ENCODE measurements at regions not wholly inside any gene's neighbourhood (a gene's known extent, or its start where the extent isn't known, plus 50 kb on each side); places are given as distances from the start of the nearest gene placed in this dataset.

DNA sequence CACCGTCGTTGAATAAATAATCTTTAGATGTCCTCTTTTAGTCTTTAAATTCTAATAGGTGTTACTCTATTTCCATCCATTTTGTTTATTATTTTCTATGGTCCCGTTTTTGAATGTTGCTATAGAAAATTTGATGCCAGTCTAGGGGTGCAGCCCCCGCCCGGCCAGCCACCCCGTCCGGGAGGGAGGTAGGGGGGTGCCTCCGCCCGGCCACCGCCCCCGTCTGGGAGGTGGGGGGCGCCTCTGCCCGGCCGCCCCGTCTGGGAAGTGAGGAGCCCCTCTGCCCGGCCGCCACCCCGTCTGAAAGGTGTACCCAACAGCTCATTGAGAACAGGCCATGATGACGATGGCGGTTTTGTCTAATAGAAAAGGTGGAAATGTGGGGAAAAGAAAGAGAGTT, 2372.2 kb upstream of the WWC1 start:
- H3K4me3 ChIP-seq (ENCODE audit: low read depth, low read length), result no peak overlapping the region
- TF ChIP-seq, protein P1, sequence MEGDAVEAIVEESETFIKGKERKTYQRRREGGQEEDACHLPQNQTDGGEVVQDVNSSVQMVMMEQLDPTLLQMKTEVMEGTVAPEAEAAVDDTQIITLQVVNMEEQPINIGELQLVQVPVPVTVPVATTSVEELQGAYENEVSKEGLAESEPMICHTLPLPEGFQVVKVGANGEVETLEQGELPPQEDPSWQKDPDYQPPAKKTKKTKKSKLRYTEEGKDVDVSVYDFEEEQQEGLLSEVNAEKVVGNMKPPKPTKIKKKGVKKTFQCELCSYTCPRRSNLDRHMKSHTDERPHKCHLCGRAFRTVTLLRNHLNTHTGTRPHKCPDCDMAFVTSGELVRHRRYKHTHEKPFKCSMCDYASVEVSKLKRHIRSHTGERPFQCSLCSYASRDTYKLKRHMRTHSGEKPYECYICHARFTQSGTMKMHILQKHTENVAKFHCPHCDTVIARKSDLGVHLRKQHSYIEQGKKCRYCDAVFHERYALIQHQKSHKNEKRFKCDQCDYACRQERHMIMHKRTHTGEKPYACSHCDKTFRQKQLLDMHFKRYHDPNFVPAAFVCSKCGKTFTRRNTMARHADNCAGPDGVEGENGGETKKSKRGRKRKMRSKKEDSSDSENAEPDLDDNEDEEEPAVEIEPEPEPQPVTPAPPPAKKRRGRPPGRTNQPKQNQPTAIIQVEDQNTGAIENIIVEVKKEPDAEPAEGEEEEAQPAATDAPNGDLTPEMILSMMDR (IDR thresholded peaks at IDR 0.05; ENCODE audit: insufficient read depth, low read length), result no peak

DNA sequence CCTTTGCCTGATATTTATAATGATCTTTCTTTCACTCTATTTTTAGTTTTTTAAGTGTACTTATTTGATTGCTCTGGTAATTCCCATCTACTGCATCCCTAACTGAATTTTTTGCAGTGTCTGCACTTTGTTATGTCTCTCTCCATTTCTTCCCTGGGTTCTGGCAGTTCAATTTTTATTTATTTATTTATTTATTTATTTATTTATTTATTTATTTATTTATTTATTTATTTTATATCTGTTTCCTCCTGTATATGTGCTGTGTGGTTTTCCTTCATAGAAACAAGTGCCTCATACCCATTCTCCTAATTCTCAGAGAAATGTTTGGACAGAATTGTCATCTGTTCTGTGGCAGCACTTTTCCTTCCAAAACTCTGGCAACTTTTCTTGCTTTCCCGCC, 2370.8 kb upstream of the WWC1 start:
- TF ChIP-seq, protein P1 (IDR thresholded peaks at IDR 0.05; ENCODE audit: insufficient read depth, low read length), result no peak
- no peak overlapping the region for H3K4me3 ChIP-seq (ENCODE audit: low read depth, low read length)
- DNase-seq (ENCODE audit: low read depth), result no peak

More for the DNA sequence above, 2372.2 kb upstream of the WWC1 start:
- no peak for DNase-seq (ENCODE audit: low read depth)

DNA sequence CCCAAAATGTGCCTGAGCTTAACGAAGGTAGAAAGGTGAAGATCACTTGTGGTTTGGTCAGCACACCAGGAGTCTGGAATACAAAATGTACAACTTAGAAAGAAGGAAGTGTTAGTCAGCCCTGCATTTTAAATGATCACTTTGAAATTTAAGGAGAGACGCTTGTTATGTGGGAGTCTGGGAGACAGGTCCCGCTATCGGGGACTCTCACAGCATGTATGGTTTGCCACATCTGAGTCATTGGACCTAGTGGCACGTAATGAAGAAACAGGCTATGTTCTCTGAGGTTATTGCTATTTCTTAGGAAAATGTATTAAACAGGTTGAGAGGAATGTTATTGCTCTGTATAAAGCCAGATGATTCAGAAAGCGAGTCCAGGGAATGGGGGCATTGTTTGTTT, 2362.5 kb upstream of the WWC1 start:
- TF ChIP-seq, protein P1 (IDR thresholded peaks at IDR 0.05; ENCODE audit: insufficient read depth, low read length), result no peak
- DNase-seq (ENCODE audit: low read depth), result no peak
- no peak overlapping the region for H3K4me3 ChIP-seq (ENCODE audit: low read depth, low read length)

DNA sequence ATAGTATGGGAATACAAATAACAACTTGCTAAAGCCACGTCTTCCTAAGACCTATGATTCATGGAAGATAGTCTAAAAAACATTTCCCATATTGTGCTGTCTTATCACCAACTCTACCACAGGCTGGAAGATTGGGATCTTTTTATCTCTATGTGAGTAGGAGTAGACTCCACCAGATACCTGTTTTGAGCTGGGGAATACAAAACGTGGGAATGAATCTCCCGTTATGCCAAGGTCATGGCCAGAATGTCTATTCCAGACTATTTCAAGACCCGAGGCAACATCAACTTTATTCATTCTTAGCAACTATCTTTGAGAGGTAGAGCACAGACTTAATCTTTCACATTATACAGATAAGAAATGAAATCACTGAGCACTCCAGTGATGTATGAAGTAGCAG, 2350.9 kb upstream of the WWC1 start:
- no peak for DNase-seq (ENCODE audit: low read depth)
- no peak overlapping the region for H3K4me3 ChIP-seq (ENCODE audit: low read depth, low read length)
- TF ChIP-seq, protein P1 (IDR thresholded peaks at IDR 0.05; ENCODE audit: insufficient read depth, low read length), result no peak

DNA sequence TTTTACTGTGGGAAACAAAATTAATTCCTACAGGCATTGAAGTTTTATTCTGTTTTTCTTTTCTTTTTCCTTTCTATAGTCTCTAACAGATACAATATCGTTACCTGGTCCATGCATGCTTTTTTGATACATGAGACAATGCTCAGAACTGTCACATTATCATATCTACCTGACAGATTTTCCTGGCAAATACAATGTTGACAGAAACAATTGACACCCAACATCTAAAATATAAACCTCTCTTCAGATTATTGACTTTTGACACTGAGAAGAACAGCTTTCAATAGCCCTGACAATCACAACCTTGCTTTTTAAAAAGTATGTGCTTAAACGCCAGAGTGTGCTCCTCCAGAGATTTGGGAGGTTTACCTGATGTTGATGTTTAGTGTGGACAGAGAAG, 2334.6 kb upstream of the WWC1 start:
- no peak overlapping the region for H3K4me3 ChIP-seq (ENCODE audit: low read depth, low read length)
- TF ChIP-seq, protein P1 (IDR thresholded peaks at IDR 0.05; ENCODE audit: insufficient read depth, low read length), result no peak

DNA sequence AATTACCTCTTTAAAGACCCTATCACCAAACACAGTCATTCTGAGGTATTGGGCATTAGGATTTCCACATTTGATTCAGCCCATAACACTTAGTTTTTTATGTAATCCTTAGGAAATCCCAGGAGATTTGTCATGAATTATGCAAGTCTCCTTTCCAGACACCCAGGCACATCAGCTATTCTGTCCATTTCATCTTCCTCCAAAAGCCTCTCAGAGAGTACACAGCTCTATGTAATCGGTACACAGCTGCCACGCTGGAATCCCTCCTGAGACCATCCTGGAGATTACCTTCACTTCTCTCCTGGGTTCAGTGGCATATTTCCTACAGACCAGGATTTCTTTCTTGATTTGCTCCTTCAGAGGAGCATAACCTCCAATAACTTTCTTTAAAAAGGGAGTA, 2309.8 kb upstream of the WWC1 start:
- TF ChIP-seq, protein P1 (IDR thresholded peaks at IDR 0.05; ENCODE audit: insufficient read depth, low read length), result no peak
- no peak for DNase-seq (ENCODE audit: low read depth)
- H3K4me3 ChIP-seq (ENCODE audit: low read depth, low read length), result no peak overlapping the region

More for the DNA sequence above, 2334.6 kb upstream of the WWC1 start:
- DNase-seq (ENCODE audit: low read depth), result no peak

DNA sequence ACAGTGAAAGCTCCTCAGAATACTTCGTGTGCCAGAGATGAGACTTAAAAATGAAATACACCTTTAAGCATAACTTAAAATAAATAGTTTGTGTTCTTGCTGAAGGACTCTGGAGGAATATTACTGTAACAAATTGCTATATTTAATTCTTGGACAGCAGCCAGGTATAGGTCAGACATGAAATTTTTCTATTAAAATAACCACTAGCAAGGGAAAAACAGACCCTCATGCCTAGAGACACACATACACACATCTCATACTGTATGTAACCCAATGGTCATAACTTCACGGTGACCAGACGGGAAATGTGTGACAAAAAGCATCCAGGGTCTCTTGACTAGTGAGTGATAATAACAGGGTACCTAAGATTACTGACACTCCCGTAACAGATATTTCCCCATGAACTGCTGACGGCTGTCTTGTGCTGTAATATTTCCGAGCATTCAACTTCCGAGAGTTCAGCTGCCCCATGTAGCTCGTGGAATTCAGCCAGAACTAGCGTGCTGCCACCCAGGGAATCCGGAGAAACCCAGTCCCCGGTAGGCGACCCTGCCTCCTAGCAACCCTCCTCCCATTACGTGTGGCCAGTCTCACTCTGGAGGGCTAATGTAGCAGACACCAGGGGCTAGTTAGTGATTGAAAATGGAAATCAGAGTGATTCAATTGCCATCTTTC, 2295.1 kb upstream of the WWC1 start:
- DNase-seq (ENCODE audit: low read depth), result no peak
- TF ChIP-seq, protein P1 (IDR thresholded peaks at IDR 0.05; ENCODE audit: insufficient read depth, low read length), result no peak

More for the DNA sequence above, 2295.1 kb upstream of the WWC1 start:
- no peak overlapping the region for H3K4me3 ChIP-seq (ENCODE audit: low read depth, low read length)
